IPS DF 6.9 (cell line): ENCODE measurements at regions not wholly inside any gene's neighbourhood (a gene's known extent, or its start where the extent isn't known, plus 50 kb on each side); places are given as distances from the start of the nearest gene placed in this dataset.

Experiments
- DNase-seq: peaks from one replicate; pipeline ENCODE4 v3.0.0-alpha.2; 2013; ENCODE audit warnings: low read depth, low spot score
- H3K27ac ChIP-seq: one replicate; pipeline ENCODE4 v1.5.1; 2013; ENCODE audit warnings: low read length, control low read depth
- H3K27me3 ChIP-seq: 2 replicates; pipeline ENCODE4 v1.6.1; 2013; ENCODE audit warnings: mild to moderate bottlenecking, low read length; ENCODE audit not compliant: control insufficient read depth, insufficient read depth
- H3K36me3 ChIP-seq: 2 replicates; pipeline ENCODE4 v1.6.1; 2013; ENCODE audit warnings: low read length; ENCODE audit not compliant: control insufficient read depth, insufficient read depth
- H3K4me1 ChIP-seq: 2 replicates; pipeline ENCODE4 v1.6.1; 2013; ENCODE audit warnings: low read length; ENCODE audit not compliant: control insufficient read depth, insufficient read depth
- H3K4me3 ChIP-seq: 2 replicates; pipeline ENCODE4 v1.5.1; 2013; ENCODE audit warnings: mild to moderate bottlenecking, low read length
- H3K9me3 ChIP-seq: 2 replicates; pipeline ENCODE4 v1.6.1; 2013; ENCODE audit warnings: low read length, inconsistent platforms; ENCODE audit not compliant: control insufficient read depth, insufficient read depth
- WGBS: extraction: QIAGEN DNeasy Blood & Tissue Kit; methylation state at CpG from one replicate; pipeline ENCODE4 v1.1.7; 2013; ENCODE audit warnings: mixed read lengths, missing lambda C conversion rate; ENCODE audit not compliant: insufficient read length, insufficient coverage; 5-methylcytosine and 5-hydroxymethylcytosine counted together

GRCh38 chr4:157918036-157918832, 254.6 kb downstream of the GASK1B start:
- 100% methylated on average over 1 of the region's 2 CpGs for WGBS

GRCh38 chr4:157912212-157912611, 260.6 kb downstream of the GASK1B start:
- WGBS = 100% methylated on average over 1 of the region's 3 CpGs
- H3K27me3 ChIP-seq = no peaks in the 10 kb centered on the region
- H3K9me3 ChIP-seq = no peaks in the 10 kb centered on the region
- H3K4me1 ChIP-seq = no peaks in the 10 kb centered on the region
- H3K36me3 ChIP-seq = no peaks in the 10 kb centered on the region
- no peak for DNase-seq
- no peak overlapping the region for H3K4me3 ChIP-seq
- H3K27ac ChIP-seq = no peak overlapping the region

More at GRCh38 chr4:157918036-157918832, 254.6 kb downstream of the GASK1B start:
- DNase-seq = no peak
- H3K4me1 ChIP-seq = no peaks in the 10 kb centered on the region
- no peaks in the 10 kb centered on the region for H3K9me3 ChIP-seq
- H3K4me3 ChIP-seq = no peak overlapping the region
- H3K27ac ChIP-seq = no peak overlapping the region
- H3K27me3 ChIP-seq = no peaks in the 10 kb centered on the region
- no peaks in the 10 kb centered on the region for H3K36me3 ChIP-seq

- Histone ChIP-seq H3K4me1 (no peaks in the 10 kb centered on the region), H3K4me3 (no peak overlapping the region), H3K9me3 (no peaks in the 10 kb centered on the region), H3K36me3 (no peaks in the 10 kb centered on the region), H3K27me3 (no peaks in the 10 kb centered on the region), H3K27ac (no peak overlapping the region)
- WGBS = no CpG with 5 or more reads among the region's 1 CpG
- no peak for DNase-seq
These were observed 261.2 kb downstream of the GASK1B start for GRCh38 chr4:157911662-157912061.

GRCh38 chr4:157908691-157909090, 264.1 kb downstream of the GASK1B start:
- no peaks in the 10 kb centered on the region for H3K4me1 ChIP-seq
- no CpG with 5 or more reads among the region's 2 CpGs for whole genome bisulfite sequencing
- DNase-seq = no peak
- H3K4me3 ChIP-seq = no peak overlapping the region
- H3K36me3 ChIP-seq = no peaks in the 10 kb centered on the region
- no peaks in the 10 kb centered on the region for H3K9me3 ChIP-seq
- H3K27ac ChIP-seq = no peak overlapping the region
- H3K27me3 ChIP-seq = no peaks in the 10 kb centered on the region

GRCh38 chr4:157908031-157908430, 264.8 kb downstream of the GASK1B start:
- no CpG with 5 or more reads among the region's 3 CpGs for WGBS
- no peaks in the 10 kb centered on the region for H3K36me3 ChIP-seq
- no peaks in the 10 kb centered on the region for H3K27me3 ChIP-seq

GRCh38 chr4:157907226-157907946, 265.4 kb downstream of the GASK1B start:
- H3K4me3 ChIP-seq = no peak overlapping the region
- WGBS = no CpG with 5 or more reads among the region's 5 CpGs
- H3K36me3 ChIP-seq = no peaks in the 10 kb centered on the region
- H3K4me1 ChIP-seq = no peaks in the 10 kb centered on the region
- no peak for DNase-seq
- H3K27me3 ChIP-seq = no peaks in the 10 kb centered on the region
- no peaks in the 10 kb centered on the region for H3K9me3 ChIP-seq
- no peak overlapping the region for H3K27ac ChIP-seq

More at GRCh38 chr4:157908031-157908430, 264.8 kb downstream of the GASK1B start:
- Histone ChIP-seq H3K4me3 (no peak overlapping the region), H3K4me1 (no peaks in the 10 kb centered on the region), H3K9me3 (no peaks in the 10 kb centered on the region), H3K27ac (no peak overlapping the region)
- DNase-seq = no peak

GRCh38 chr4:157898836-157899605, 273.8 kb downstream of the GASK1B start:
- Histone ChIP-seq H3K27ac (no peak overlapping the region), H3K4me3 (no peak overlapping the region), H3K4me1 (0 out of 2 replicates have a peak, but pooled peaks cover 1% of the 10 kb centered on the region), H3K36me3 (no peaks in the 10 kb centered on the region), H3K9me3 (no peaks in the 10 kb centered on the region), H3K27me3 (no peaks in the 10 kb centered on the region)
- no peak for DNase-seq
- WGBS = no CpG with 5 or more reads among the region's 3 CpGs

- no peaks in the 10 kb centered on the region for H3K36me3 ChIP-seq
- H3K27me3 ChIP-seq = no peaks in the 10 kb centered on the region
- no peak for DNase-seq
- 0 out of 2 replicates have a peak, but pooled peaks cover 1% of the 10 kb centered on the region for H3K4me1 ChIP-seq
- no peak overlapping the region for H3K4me3 ChIP-seq
- H3K9me3 ChIP-seq = no peaks in the 10 kb centered on the region
- H3K27ac ChIP-seq = no peak overlapping the region
These were observed 274.9 kb downstream of the GASK1B start for GRCh38 chr4:157897855-157898370.

GRCh38 chr4:157896726-157897125, 276.1 kb downstream of the GASK1B start:
- Histone ChIP-seq H3K4me3 (no peak overlapping the region), H3K4me1 (0 out of 2 replicates have a peak, but pooled peaks cover 1% of the 10 kb centered on the region), H3K9me3 (no peaks in the 10 kb centered on the region), H3K27ac (no peak overlapping the region), H3K27me3 (no peaks in the 10 kb centered on the region), H3K36me3 (no peaks in the 10 kb centered on the region)
- DNase-seq = no peak
- no CpG with 5 or more reads among the region's 3 CpGs for WGBS

GRCh38 chr4:157895205-157895604, 277.6 kb downstream of the GASK1B start:
- Histone ChIP-seq H3K36me3 (no peaks in the 10 kb centered on the region), H3K27me3 (no peaks in the 10 kb centered on the region), H3K9me3 (no peaks in the 10 kb centered on the region), H3K27ac (no peak overlapping the region), H3K4me1 (0 out of 2 replicates have a peak, but pooled peaks cover 1% of the 10 kb centered on the region), H3K4me3 (no peak overlapping the region)
- DNase-seq = no peak
- WGBS = no CpG with 5 or more reads among the region's 4 CpGs
